ENCODE measurements at regions not wholly inside any gene's neighbourhood (a gene's known extent, or its start where the extent isn't known, plus 50 kb on each side); places are given as distances from the start of the nearest gene placed in this dataset.

DNA sequence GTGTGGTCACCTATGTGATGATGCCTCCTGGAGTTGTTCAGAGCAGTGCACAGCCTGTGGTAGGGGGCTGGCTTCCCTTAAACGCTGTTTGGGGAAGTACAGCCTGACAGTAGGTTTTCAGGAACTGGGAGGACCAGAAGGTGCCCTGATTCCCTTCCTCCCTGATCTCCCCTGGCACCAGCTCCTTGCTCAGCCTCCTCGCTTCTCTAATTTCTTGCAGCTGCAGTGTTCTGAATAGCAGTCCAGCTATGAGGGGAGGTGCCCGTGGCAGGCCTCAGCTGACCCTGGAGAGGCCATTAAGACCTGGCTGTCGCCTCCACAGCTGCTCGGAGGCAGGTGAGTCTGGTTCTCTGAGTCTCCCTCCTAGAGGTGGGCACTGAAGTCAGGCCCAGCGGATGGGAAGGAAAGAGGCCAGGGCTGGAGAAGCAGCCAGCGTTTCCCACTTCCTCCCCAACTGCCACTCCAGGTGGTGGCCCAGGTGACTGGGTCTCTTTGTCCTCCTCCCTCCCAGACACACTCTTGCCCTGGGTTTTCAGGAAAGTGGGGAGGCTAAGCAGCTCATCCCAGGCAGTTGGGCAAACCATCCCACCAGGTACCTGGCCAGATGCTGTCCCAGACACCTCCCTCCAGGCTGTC is 52.0 kb upstream of the RPL11 start:
- H3K9me3 Mint-ChIP-seq = no peaks in the 10 kb centered on the region
- no peaks in the 10 kb centered on the region for H3K36me3 Mint-ChIP-seq (ENCODE audit: insufficient read depth)
- DNase-seq (ENCODE audit: low spot score in 2 of 2) = no peak

DNA sequence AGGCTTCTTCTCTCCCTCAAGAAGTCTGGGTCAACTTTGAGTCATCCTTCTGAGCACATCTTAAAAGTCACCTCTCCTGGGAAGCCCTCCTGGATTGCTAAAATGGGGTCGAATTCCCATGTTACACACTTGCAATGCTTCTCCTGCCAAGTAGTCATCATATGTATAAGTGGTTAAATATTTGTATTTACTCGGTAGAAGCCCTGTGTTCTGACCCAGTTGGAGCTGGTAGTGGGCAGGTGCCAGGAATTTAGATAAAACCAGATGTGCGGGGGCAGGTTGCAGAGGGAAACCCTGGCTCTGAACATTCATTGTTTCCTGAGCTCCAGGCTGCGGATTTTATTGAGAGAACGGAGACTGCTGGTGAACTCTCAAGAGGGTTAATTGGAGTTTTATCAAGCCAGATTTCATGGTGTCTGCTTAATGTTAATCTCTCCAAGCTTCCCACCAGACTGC is 52.8 kb upstream of the RPL11 start:
- Mint-ChIP-seq H3K4me3 (no peak overlapping the region), H3K4me1 (peaks cover 20% of the 10 kb centered on the region), H3K27ac (ENCODE audit: low read depth) (no peak overlapping the region), H3K27me3 (no peaks in the 10 kb centered on the region), H3K36me3 (ENCODE audit: insufficient read depth) (no peaks in the 10 kb centered on the region), H3K9me3 (no peaks in the 10 kb centered on the region)
- ATAC-seq (replicated peaks; ENCODE audit: extremely low read depth, poor library complexity, severe bottlenecking) (no peak), DNase-seq (ENCODE audit: low spot score in 2 of 2) (no peak)

More for the DNA sequence above, 52.0 kb upstream of the RPL11 start:
- H3K4me1 Mint-ChIP-seq = peaks cover 14% of the 10 kb centered on the region
- no peak overlapping the region for H3K4me3 Mint-ChIP-seq
- ATAC-seq (replicated peaks; ENCODE audit: extremely low read depth, poor library complexity, severe bottlenecking) = no peak
- no peaks in the 10 kb centered on the region for H3K27me3 Mint-ChIP-seq
- no peak overlapping the region for H3K27ac Mint-ChIP-seq (ENCODE audit: low read depth)

DNA sequence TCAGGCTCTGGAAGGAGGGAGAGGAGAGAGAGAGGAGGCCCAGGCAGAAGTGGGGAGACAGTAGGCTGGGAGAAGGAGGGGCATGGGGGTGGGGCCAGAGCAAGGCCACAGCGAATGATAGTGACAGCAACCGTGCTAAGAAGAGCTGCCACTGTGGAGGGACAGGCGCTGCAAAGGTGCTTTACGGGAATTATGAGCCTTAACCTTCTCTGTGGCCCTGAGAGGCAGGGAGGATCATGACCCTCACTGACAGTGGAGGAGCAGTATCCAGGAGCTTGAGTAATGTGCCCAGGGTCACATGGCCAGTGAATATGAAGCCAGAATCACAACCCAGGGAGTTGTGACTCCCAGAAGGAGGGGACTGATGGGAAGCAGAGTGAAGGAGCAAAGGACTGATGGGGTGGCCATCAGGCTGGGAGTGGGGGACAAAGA is 53.4 kb upstream of the RPL11 start:
- Mint-ChIP-seq H3K36me3 (ENCODE audit: insufficient read depth) (no peaks in the 10 kb centered on the region), H3K27me3 (no peaks in the 10 kb centered on the region), H3K9me3 (no peaks in the 10 kb centered on the region), H3K4me3 (no peak overlapping the region), H3K27ac (ENCODE audit: low read depth) (no peak overlapping the region), H3K4me1 (peaks cover 20% of the 10 kb centered on the region)
- no peak for DNase-seq (ENCODE audit: low spot score in 2 of 2)
- no peak for ATAC-seq (replicated peaks; ENCODE audit: extremely low read depth, poor library complexity, severe bottlenecking)

DNA sequence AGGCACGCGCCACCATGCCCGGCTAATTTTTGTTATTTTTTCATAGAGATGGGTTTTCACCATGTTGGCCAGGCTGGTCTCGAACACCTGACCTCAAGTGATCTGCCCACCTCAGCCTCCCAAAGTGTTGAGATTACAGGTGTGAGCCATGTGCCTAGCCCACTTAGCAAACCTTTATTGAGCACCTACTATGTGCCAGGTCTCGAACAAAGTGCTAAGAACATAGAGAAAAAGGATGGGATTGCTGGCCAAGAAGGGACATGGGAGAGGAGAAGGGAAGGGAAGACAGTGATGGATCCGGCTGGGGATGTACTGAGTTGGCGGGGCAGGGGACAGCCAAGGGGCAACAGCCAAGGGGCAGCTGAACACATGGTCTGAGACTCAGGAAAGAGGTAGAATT is 55.6 kb upstream of the RPL11 start:
- ATAC-seq (replicated peaks; ENCODE audit: extremely low read depth, poor library complexity, severe bottlenecking) = no peak
- peaks cover 20% of the 10 kb centered on the region for H3K4me1 Mint-ChIP-seq
- DNase-seq (ENCODE audit: low spot score in 2 of 2) = no peak
- H3K27ac Mint-ChIP-seq (ENCODE audit: low read depth) = no peak overlapping the region
- no peaks in the 10 kb centered on the region for H3K36me3 Mint-ChIP-seq (ENCODE audit: insufficient read depth)
- H3K4me3 Mint-ChIP-seq = no peak overlapping the region
- H3K9me3 Mint-ChIP-seq = no peaks in the 10 kb centered on the region
- no peaks in the 10 kb centered on the region for H3K27me3 Mint-ChIP-seq

DNA sequence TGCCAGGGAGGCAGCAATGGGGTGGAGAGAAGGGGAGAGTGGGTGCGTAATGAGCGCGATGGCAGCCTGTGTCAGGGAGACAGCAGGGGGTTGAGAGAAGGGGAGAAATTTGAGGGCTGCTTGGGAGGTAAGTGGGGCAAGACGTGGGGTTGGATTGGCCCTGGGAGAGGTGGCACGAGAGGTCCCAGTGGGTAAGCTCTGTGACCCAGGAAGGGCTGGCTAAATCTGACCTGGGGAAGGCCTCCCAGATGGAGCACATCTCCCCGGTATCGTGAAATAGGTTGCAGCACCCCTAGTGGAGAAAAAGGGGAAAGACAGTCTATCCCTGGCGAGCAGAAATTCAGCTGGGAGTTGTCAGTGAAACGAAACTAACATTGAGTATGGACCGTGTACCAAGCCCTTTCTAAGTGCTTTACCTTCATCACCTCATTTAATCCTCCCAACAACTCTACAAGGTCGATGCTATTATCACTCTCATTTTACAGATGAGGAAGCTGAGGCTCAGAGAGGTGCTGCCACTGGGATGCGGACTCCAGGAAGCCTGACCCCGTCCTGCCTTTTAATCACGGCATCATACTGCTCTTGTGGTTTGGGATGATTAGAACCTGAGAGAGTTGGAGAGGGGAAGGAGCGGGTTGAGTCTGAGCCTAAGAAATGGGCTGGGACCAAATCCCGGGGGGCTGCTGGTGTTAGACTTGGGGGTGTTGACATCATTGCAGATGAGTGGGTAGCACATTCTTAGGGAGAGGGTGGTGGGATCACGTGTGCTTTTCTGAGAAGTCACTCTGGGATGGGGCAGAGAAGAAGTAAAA is 56.6 kb upstream of the RPL11 start:
- Mint-ChIP-seq H3K9me3 (no peaks in the 10 kb centered on the region), H3K27me3 (no peaks in the 10 kb centered on the region), H3K36me3 (ENCODE audit: insufficient read depth) (no peaks in the 10 kb centered on the region), H3K27ac (ENCODE audit: low read depth) (peak overlapping the region; percentile 67), H3K4me1 (peaks cover 20% of the 10 kb centered on the region), H3K4me3 (peak overlapping the region; percentile 65)
- DNase-seq (ENCODE audit: low spot score in 2 of 2) (peak; percentile 39 to 54), ATAC-seq (replicated peaks; ENCODE audit: extremely low read depth, poor library complexity, severe bottlenecking) (peak; percentile 81)

DNA sequence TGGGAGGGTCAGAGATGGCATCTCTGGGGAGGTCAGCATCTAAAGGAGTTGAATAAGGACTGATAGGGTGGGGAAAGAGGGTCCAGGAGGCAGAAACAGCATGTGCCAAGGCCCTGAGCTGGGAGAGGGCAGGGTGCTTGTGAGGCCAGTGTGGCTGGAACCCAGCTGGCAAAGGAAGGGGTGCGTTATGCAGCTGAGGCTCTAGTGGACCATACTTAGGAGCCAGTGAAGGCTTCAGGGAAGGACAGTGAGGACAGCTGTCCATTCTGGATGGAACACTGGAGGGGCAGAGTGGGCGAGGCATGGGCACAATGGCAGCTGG is 57.1 kb upstream of the RPL11 start:
- Mint-ChIP-seq H3K4me1 (peaks cover 20% of the 10 kb centered on the region), H3K9me3 (no peaks in the 10 kb centered on the region), H3K36me3 (ENCODE audit: insufficient read depth) (no peaks in the 10 kb centered on the region), H3K4me3 (peak overlapping the region; percentile 65), H3K27me3 (no peaks in the 10 kb centered on the region), H3K27ac (ENCODE audit: low read depth) (peak overlapping the region; percentile 67)
- DNase-seq (ENCODE audit: low spot score in 2 of 2) (no peak), ATAC-seq (replicated peaks; ENCODE audit: extremely low read depth, poor library complexity, severe bottlenecking) (no peak)

DNA sequence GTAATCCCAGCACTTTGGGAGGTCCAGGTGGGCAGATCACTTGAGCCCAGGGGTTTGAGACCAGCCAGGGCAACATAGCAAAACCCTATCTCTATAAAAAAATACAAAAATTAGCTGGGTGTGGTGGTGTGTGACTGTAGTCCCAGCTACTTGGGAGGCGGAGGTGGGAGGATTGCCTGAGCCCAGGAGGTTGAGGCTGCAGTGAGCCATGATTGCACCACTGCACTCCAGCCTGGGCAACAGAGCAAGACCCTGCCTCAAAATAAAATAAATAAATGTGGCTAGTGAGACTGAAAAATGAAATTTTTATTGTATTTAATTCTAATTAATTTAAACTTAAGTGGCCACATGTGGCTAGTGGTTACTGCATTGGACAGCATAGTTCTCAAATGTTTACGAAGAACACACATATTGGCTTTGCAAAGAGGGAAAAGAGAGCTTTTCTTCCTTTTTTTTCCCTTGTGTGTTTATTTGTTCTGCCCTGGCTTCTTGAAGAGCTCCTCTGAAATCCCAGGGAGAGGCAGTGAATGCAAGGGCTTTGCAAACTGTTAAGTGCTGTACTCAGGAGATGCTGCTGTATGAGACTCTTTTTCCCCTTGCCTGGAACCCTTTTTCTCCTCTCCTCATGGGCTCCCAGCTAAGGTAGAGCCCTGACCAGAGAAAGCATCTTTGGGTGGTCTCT is 59.0 kb upstream of the RPL11 start:
- Mint-ChIP-seq H3K27me3 (no peaks in the 10 kb centered on the region), H3K27ac (ENCODE audit: low read depth) (no peak overlapping the region), H3K9me3 (no peaks in the 10 kb centered on the region), H3K4me1 (peaks cover 30% of the 10 kb centered on the region), H3K4me3 (no peak overlapping the region), H3K36me3 (ENCODE audit: insufficient read depth) (peaks cover 3% of the 10 kb centered on the region)
- ATAC-seq (replicated peaks; ENCODE audit: extremely low read depth, poor library complexity, severe bottlenecking) = no peak
- no peak for DNase-seq (ENCODE audit: low spot score in 2 of 2)

DNA sequence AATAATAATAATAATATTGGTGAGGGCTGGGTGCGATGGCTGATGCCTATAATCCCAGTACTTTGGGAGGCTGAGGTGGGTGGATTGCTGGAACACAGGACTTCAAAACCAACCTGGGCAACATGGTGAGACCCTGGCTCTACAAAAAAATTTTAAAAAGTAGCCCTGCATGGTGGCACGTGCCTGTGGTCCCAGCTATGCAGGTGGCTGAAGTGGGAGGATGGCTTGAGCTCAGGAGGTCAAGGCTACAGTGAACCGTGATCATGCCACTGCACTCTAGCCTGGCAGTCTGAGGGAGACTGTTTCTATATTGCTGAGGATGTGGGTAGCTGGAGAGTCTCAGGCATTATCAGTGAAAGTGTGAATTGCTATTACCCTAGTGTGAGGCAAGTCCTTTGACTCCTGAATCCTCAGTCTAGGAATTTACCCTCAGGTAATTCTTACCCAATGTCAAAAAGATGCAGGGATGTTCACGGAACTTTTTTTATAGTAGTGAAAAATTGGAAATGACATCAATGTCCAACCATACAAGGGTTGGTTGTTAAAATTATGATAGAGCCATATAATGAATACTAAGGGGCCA is 61.8 kb upstream of the RPL11 start:
- no peak for DNase-seq (ENCODE audit: low spot score in 2 of 2)
- Mint-ChIP-seq H3K9me3 (peaks cover 6% of the 10 kb centered on the region), H3K4me1 (peaks cover 23% of the 10 kb centered on the region), H3K27ac (ENCODE audit: low read depth) (no peak overlapping the region), H3K27me3 (no peaks in the 10 kb centered on the region), H3K36me3 (ENCODE audit: insufficient read depth) (peaks cover 3% of the 10 kb centered on the region), H3K4me3 (no peak overlapping the region)
- ATAC-seq (replicated peaks; ENCODE audit: extremely low read depth, poor library complexity, severe bottlenecking) = no peak

DNA sequence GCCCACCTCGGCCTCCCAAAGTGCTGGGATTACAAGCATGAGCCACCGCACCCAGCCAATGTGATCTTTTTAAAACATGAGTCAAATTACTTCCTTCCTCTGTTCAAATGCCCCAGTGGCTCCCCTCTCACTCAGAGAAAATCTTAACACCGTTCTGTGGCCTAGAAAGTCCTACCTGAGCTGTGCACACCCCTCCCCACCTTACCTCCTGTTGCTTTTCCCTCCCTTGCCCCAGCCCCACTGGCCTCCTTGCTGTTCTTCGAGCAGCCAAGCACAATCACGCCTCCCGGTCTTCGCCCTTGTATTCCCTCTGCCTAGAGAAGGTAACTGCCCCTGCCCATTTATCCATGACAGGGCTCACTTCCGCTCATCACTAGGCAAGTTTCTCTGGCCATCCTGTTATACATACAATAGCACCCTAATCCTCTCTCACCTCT is 62.6 kb upstream of the RPL11 start:
- no peak overlapping the region for H3K27ac Mint-ChIP-seq (ENCODE audit: low read depth)
- H3K9me3 Mint-ChIP-seq = peaks cover 6% of the 10 kb centered on the region
- H3K27me3 Mint-ChIP-seq = no peaks in the 10 kb centered on the region
- peaks cover 3% of the 10 kb centered on the region for H3K36me3 Mint-ChIP-seq (ENCODE audit: insufficient read depth)
- H3K4me1 Mint-ChIP-seq = peaks cover 21% of the 10 kb centered on the region
- H3K4me3 Mint-ChIP-seq = peak overlapping the region; percentile 8
- ATAC-seq (replicated peaks; ENCODE audit: extremely low read depth, poor library complexity, severe bottlenecking) (no peak), DNase-seq (ENCODE audit: low spot score in 2 of 2) (no peak)

DNA sequence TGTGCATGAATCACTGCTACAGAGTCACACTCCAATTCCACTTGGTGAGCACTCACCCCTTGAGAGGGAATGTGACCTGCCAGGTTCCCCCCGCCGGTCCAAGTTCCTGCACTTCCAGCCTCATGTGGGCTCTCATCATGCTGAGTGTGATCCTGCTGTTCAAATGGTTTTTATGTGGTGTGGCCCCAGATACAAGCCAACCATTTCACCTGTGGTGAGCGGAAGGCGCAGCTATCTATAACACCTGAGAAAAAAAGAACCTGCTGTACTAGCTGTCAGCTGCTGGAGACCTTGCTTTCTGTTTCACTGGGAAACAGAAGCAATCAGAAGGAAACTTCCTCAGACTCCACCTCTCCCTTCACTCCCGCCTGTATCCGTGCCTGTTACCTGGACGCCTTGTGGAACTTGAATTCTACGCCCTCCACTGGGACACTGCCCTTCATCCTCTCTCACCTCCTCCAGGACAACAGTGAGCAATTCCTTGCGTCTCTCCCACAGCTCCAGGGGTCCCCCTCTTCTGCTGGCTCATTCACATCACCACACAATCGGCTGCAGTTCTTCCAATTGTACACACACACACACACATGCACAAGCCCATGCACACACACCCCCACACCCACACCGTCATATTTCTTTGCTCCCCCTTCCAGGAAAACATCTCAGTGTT is 64.4 kb upstream of the RPL11 start:
- Mint-ChIP-seq H3K36me3 (ENCODE audit: insufficient read depth) (peaks cover 3% of the 10 kb centered on the region), H3K27me3 (no peaks in the 10 kb centered on the region), H3K4me3 (peak overlapping the region; percentile 69), H3K4me1 (peaks cover 21% of the 10 kb centered on the region), H3K27ac (ENCODE audit: low read depth) (peak overlapping the region; percentile 38), H3K9me3 (peaks cover 6% of the 10 kb centered on the region)
- DNase-seq (ENCODE audit: low spot score in 2 of 2) = no peak
- no peak for ATAC-seq (replicated peaks; ENCODE audit: extremely low read depth, poor library complexity, severe bottlenecking)

DNA sequence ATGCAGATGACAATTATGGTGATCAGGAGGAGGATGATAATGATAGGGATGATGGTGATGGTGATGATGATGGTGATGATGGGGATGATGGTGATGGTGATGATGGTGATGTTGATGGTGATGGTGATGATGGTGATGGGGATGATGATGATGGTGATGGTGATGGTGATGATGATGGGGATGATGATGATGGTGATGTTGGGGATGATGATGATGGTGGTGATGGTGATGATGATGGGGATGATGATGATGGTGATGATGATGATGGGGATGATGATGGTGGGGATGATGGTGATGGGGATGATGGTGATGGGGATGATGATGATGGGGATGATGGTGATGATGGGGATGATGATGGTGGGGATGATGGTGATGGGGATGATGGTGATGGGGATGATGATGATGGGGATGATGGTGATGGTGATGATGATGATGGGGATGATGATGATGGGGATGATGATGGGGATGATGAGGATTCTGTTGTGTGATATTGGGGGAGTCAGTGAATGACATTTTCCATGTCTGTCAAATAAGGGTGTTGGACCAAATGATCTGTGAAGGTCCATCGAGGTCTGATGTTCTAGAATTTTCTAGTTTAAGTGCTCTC is 65.6 kb upstream of the RPL11 start:
- no peaks in the 10 kb centered on the region for H3K27me3 Mint-ChIP-seq
- H3K4me1 Mint-ChIP-seq = peaks cover 26% of the 10 kb centered on the region
- no peak overlapping the region for H3K4me3 Mint-ChIP-seq
- no peak overlapping the region for H3K27ac Mint-ChIP-seq (ENCODE audit: low read depth)
- DNase-seq (ENCODE audit: low spot score in 2 of 2) (no peak), ATAC-seq (replicated peaks; ENCODE audit: extremely low read depth, poor library complexity, severe bottlenecking) (no peak)
- H3K9me3 Mint-ChIP-seq = peaks cover 6% of the 10 kb centered on the region
- peaks cover 3% of the 10 kb centered on the region for H3K36me3 Mint-ChIP-seq (ENCODE audit: insufficient read depth)

DNA sequence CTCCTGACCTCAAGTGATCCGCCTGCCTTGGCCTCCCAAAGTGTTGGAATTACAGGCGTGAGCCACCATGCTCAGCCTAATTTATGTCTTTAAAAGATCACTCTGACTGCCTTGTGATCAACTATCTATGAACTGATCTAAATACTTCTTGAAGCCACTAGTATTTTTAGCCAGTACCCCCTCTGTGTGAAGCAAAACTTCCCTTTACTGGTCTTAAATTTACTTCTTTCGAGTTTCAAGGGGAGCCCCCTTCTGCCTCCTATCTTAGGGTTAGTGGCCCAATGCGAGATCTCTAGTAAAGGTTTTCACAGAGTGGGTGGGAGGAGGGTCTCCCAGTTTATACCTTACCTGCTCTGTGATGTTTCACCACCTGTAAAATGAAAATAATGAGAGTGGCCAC is 66.1 kb upstream of the RPL11 start:
- DNase-seq (ENCODE audit: low spot score in 2 of 2) (no peak), ATAC-seq (replicated peaks; ENCODE audit: extremely low read depth, poor library complexity, severe bottlenecking) (no peak)
- Mint-ChIP-seq H3K36me3 (ENCODE audit: insufficient read depth) (peaks cover 3% of the 10 kb centered on the region), H3K27ac (ENCODE audit: low read depth) (no peak overlapping the region), H3K27me3 (no peaks in the 10 kb centered on the region), H3K4me1 (peaks cover 31% of the 10 kb centered on the region), H3K9me3 (peaks cover 6% of the 10 kb centered on the region), H3K4me3 (no peak overlapping the region)

All from central memory CD8-positive, alpha-beta T cell (primary cell).